ENCODE measurements at regions not wholly inside any gene's neighbourhood (a gene's known extent, or its start where the extent isn't known, plus 50 kb on each side); places are given as distances from the start of the nearest gene placed in this dataset.

- intact Hi-C loops (cut with micrococcal nuclease; ENCODE audit: unreplicated experiment) (no loop called here), in situ Hi-C loops (cut with HindIII; ENCODE audit: extremely low pct_ligation_motif_present, low pct_unique_long_range_greater_than_20kb) (no loop called here)
- WGBS (ENCODE audit: low lambda C conversion rate): 17% methylated on average over 2 of the region's 2 CpGs
- no peaks in the 10 kb centered on the region for H3K4me1 ChIP-seq (ENCODE audit: insufficient read depth, low read length)
- FAIRE-seq (no peak), DNase-seq (ENCODE audit: low spot score) (no peak), ATAC-seq (no peak)
- H3K9me3 ChIP-seq (ENCODE audit: low read length): no peaks in the 10 kb centered on the region
- H3K4me2 ChIP-seq (ENCODE audit: low read depth, low read length): no peak overlapping the region
- BruUV-seq (replicated peaks): no TSS peak
- TF ChIP-seq FIP1L1 (IDR thresholded peaks at IDR 0.05; ENCODE audit: borderline replicate concordance, insufficient read depth, low read depth, low read length) (no peak), EZH2 (conservative IDR thresholded peaks at IDR 0.05; ENCODE audit: low read depth, low read length) (no peak), ZNF12 (CRISPR knock-in tag; IDR thresholded peaks at IDR 0.05) (no peak), NCOR1 (IDR thresholded peaks at IDR 0.05; ENCODE audit: borderline replicate concordance, low read length) (no peak)
- no peaks in the 10 kb centered on the region for H3K27me3 ChIP-seq (ENCODE audit: control insufficient read depth in 1 of 2, insufficient read depth in 2 of 2, low read length in 2 of 2)
- no peak overlapping the region for H3K9ac ChIP-seq (ENCODE audit: insufficient read depth, low read depth, low read length)
- H3K27ac ChIP-seq (ENCODE audit: extremely low read length, insufficient read depth, low read length): no peak overlapping the region
- no peak overlapping the region for H2AFZ ChIP-seq (ENCODE audit: low read length)
- CTCF ChIA-PET (ENCODE audit: low intra/inter-chr PET ratio, low total read pairs): no interaction called here
- no peaks in the 10 kb centered on the region for H4K20me1 ChIP-seq (ENCODE audit: insufficient read depth, low read length)
- H3K4me3 ChIP-seq (replicated peaks in 1 of 3; ENCODE audit: insufficient read depth in 1 of 3, low read depth in 2 of 3, low read length in 3 of 3): no peak overlapping the region
- H3K79me2 ChIP-seq (ENCODE audit: insufficient read depth, low read length): no peaks in the 10 kb centered on the region
- POLR2A ChIA-PET: no interaction called here
- no peaks in the 10 kb centered on the region for H3K36me3 ChIP-seq (replicated peaks in 1 of 2; ENCODE audit: control insufficient read depth in 1 of 2, insufficient read depth in 2 of 2, low read length in 2 of 2)
Measured at GRCh38 chr1:111062624-111063023, 77.3 kb downstream of the DRAM2 start.

- no peak overlapping the region for H3K27ac ChIP-seq (ENCODE audit: extremely low read length, insufficient read depth, low read length)
Measured at GRCh38 chr1:111062081-111062480, 77.8 kb downstream of the DRAM2 start.

More at GRCh38 chr1:111062081-111062480, 77.8 kb downstream of the DRAM2 start:
- DNase-seq (ENCODE audit: low spot score) (no peak), ATAC-seq (no peak), FAIRE-seq (no peak)
- H3K79me2 ChIP-seq (ENCODE audit: insufficient read depth, low read length): no peaks in the 10 kb centered on the region
- H3K4me2 ChIP-seq (ENCODE audit: low read depth, low read length): no peak overlapping the region
- BruUV-seq (replicated peaks): no TSS peak
- no peak for TF ChIP-seq ZNF879 (CRISPR knock-in tag; IDR thresholded peaks at IDR 0.05)
- no peak for TF ChIP-seq ZNF709 (CRISPR knock-in tag; IDR thresholded peaks at IDR 0.05)
- TF ChIP-seq ZNF296 (CRISPR knock-in tag; conservative IDR thresholded peaks at IDR 0.05): no peak
- no peak for TF ChIP-seq MXD3 (CRISPR knock-in tag; IDR thresholded peaks at IDR 0.05)
- no peak for TF ChIP-seq POLR2AphosphoS2 (IDR thresholded peaks at IDR 0.05; ENCODE audit: low read depth, low read length)
- no peaks in the 10 kb centered on the region for H4K20me1 ChIP-seq (ENCODE audit: insufficient read depth, low read length)
- H3K36me3 ChIP-seq (replicated peaks in 1 of 2; ENCODE audit: control insufficient read depth in 1 of 2, insufficient read depth in 2 of 2, low read length in 2 of 2): no peaks in the 10 kb centered on the region
- H3K9ac ChIP-seq (ENCODE audit: insufficient read depth, low read depth, low read length): no peak overlapping the region
- no peak overlapping the region for H3K4me3 ChIP-seq (replicated peaks in 1 of 3; ENCODE audit: insufficient read depth in 1 of 3, low read depth in 2 of 3, low read length in 3 of 3)
- intact Hi-C loops (cut with micrococcal nuclease; ENCODE audit: unreplicated experiment): no loop called here
- no peaks in the 10 kb centered on the region for H3K27me3 ChIP-seq (ENCODE audit: control insufficient read depth in 1 of 2, insufficient read depth in 2 of 2, low read length in 2 of 2)
- no peaks in the 10 kb centered on the region for H3K4me1 ChIP-seq (ENCODE audit: insufficient read depth, low read length)
- no peak overlapping the region for H2AFZ ChIP-seq (ENCODE audit: low read length)
- ChIA-PET CTCF (ENCODE audit: low intra/inter-chr PET ratio, low total read pairs) (no interaction called here), POLR2A (no interaction called here)
- in situ Hi-C loops (cut with HindIII; ENCODE audit: extremely low pct_ligation_motif_present, low pct_unique_long_range_greater_than_20kb): no loop called here
- no peaks in the 10 kb centered on the region for H3K9me3 ChIP-seq (ENCODE audit: low read length)

Data from HepG2 (cell line).